ENCODE measurements at regions not wholly inside any gene's neighbourhood (a gene's known extent, or its start where the extent isn't known, plus 50 kb on each side); places are given as distances from the start of the nearest gene placed in this dataset.

DNA sequence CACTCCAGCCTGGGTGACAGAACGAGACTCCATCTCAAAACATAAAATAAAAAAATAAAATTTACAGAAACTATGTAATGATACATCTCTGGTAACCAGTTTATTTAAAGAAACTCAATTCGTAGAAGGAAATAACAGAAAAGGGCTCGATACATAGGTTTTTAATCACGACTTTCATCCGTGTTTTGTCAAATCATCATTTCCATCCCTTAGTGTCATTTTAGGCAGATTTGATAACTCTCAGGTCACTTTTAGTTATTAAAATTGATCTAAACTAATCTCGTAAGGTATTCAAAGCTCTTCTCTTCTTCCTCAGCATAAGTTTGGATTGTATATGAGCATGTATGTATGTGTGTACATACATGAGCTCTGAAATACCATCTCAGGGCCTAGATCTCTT lies 59.3 kb upstream of the SPTBN1 start:
- H3K4me3 Mint-ChIP-seq (ENCODE audit: unreplicated experiment), result no peak overlapping the region
- no peaks in the 10 kb centered on the region for H3K9me3 Mint-ChIP-seq (ENCODE audit: unreplicated experiment)
- H3K27ac Mint-ChIP-seq (ENCODE audit: unreplicated experiment), result no peak overlapping the region
- peaks cover 1% of the 10 kb centered on the region for H3K27me3 Mint-ChIP-seq (ENCODE audit: unreplicated experiment)
- TF ChIP-seq, protein P1, sequence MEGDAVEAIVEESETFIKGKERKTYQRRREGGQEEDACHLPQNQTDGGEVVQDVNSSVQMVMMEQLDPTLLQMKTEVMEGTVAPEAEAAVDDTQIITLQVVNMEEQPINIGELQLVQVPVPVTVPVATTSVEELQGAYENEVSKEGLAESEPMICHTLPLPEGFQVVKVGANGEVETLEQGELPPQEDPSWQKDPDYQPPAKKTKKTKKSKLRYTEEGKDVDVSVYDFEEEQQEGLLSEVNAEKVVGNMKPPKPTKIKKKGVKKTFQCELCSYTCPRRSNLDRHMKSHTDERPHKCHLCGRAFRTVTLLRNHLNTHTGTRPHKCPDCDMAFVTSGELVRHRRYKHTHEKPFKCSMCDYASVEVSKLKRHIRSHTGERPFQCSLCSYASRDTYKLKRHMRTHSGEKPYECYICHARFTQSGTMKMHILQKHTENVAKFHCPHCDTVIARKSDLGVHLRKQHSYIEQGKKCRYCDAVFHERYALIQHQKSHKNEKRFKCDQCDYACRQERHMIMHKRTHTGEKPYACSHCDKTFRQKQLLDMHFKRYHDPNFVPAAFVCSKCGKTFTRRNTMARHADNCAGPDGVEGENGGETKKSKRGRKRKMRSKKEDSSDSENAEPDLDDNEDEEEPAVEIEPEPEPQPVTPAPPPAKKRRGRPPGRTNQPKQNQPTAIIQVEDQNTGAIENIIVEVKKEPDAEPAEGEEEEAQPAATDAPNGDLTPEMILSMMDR (IDR thresholded peaks at IDR 0.05; ENCODE audit: unreplicated experiment), result no peak
- no peaks in the 10 kb centered on the region for H3K36me3 Mint-ChIP-seq (ENCODE audit: low read depth, unreplicated experiment)
- peaks cover 7% of the 10 kb centered on the region for H3K4me1 Mint-ChIP-seq (ENCODE audit: unreplicated experiment)
- no peak for DNase-seq (ENCODE audit: low spot score)

DNA sequence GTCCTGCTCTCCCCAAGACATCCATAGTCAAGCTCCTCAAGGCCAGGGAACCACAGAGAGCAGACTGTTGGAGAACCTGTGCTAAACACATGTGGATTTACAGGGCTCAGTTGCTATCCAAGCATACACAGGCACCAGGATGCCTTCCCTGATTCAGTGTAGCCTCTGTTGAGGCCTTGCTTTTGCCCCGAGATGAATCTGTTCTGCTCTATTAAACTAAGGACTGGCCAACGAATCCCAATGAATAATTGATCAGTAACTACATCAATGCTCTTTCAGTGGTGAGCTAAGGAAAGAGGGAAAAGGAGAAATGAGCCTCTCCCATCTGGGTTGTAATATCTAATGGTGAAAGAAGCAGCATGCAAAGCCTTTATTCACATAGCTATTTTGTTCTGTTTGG lies 58.7 kb upstream of the SPTBN1 start:
- DNase-seq (ENCODE audit: low spot score), result no peak
- Mint-ChIP-seq H3K4me3 (ENCODE audit: unreplicated experiment) (no peak overlapping the region), H3K9me3 (ENCODE audit: unreplicated experiment) (no peaks in the 10 kb centered on the region), H3K27me3 (ENCODE audit: unreplicated experiment) (peaks cover 1% of the 10 kb centered on the region), H3K4me1 (ENCODE audit: unreplicated experiment) (peaks cover 7% of the 10 kb centered on the region), H3K36me3 (ENCODE audit: low read depth, unreplicated experiment) (no peaks in the 10 kb centered on the region), H3K27ac (ENCODE audit: unreplicated experiment) (no peak overlapping the region)
- TF ChIP-seq, protein P1 (IDR thresholded peaks at IDR 0.05; ENCODE audit: unreplicated experiment), result no peak

DNA sequence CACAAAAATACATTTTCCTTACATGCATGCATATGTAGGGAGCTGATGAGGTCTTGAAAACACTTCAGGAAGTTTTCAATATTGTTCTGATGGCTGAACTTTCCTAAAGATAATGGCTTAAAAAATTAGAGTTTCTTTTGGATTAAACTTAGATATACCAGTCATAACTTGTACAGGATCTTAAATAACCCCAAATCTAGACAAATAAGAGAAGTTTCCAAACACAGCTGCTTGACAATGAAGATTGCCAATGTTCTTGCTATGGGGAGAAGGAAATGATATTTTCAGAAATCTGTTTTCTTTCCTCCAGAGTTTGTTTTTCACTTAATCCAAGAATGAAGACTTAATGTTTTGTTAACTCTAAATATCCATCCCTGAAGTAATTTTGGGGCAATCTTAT lies 54.6 kb upstream of the SPTBN1 start:
- no peak overlapping the region for H3K4me3 Mint-ChIP-seq (ENCODE audit: unreplicated experiment)
- peaks cover 2% of the 10 kb centered on the region for H3K27me3 Mint-ChIP-seq (ENCODE audit: unreplicated experiment)
- peaks cover 16% of the 10 kb centered on the region for H3K4me1 Mint-ChIP-seq (ENCODE audit: unreplicated experiment)
- H3K27ac Mint-ChIP-seq (ENCODE audit: unreplicated experiment), result no peak overlapping the region
- TF ChIP-seq, protein P1 (IDR thresholded peaks at IDR 0.05; ENCODE audit: unreplicated experiment), result no peak
- DNase-seq (ENCODE audit: low spot score), result no peak
- H3K9me3 Mint-ChIP-seq (ENCODE audit: unreplicated experiment), result no peaks in the 10 kb centered on the region
- no peaks in the 10 kb centered on the region for H3K36me3 Mint-ChIP-seq (ENCODE audit: low read depth, unreplicated experiment)

DNA sequence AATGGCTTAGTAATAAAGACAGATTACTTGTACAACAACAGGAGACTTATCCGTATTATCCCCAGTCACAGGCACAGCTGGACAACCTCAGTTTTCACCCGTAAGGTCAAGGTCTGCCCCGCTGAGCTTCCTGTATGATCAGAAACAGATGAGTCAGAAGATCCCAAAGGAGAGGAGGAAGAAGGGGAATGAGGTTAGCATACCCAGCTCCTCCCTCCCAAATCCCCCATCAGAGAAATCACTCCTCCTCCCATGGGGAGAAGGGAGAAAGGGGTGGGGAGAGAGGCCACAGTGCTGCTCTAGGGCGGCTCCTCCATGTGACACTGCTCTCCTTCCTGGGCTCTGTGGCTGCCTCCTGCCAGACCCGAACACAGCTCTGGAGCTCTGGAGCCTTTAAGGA lies 53.8 kb upstream of the SPTBN1 start:
- H3K4me3 Mint-ChIP-seq (ENCODE audit: unreplicated experiment), result no peak overlapping the region
- H3K27me3 Mint-ChIP-seq (ENCODE audit: unreplicated experiment), result peaks cover 2% of the 10 kb centered on the region
- TF ChIP-seq, protein P1 (IDR thresholded peaks at IDR 0.05; ENCODE audit: unreplicated experiment), result no peak
- no peak for DNase-seq (ENCODE audit: low spot score)
- no peaks in the 10 kb centered on the region for H3K36me3 Mint-ChIP-seq (ENCODE audit: low read depth, unreplicated experiment)
- H3K9me3 Mint-ChIP-seq (ENCODE audit: unreplicated experiment), result no peaks in the 10 kb centered on the region
- peaks cover 15% of the 10 kb centered on the region for H3K4me1 Mint-ChIP-seq (ENCODE audit: unreplicated experiment)
- H3K27ac Mint-ChIP-seq (ENCODE audit: unreplicated experiment), result no peak overlapping the region

DNA sequence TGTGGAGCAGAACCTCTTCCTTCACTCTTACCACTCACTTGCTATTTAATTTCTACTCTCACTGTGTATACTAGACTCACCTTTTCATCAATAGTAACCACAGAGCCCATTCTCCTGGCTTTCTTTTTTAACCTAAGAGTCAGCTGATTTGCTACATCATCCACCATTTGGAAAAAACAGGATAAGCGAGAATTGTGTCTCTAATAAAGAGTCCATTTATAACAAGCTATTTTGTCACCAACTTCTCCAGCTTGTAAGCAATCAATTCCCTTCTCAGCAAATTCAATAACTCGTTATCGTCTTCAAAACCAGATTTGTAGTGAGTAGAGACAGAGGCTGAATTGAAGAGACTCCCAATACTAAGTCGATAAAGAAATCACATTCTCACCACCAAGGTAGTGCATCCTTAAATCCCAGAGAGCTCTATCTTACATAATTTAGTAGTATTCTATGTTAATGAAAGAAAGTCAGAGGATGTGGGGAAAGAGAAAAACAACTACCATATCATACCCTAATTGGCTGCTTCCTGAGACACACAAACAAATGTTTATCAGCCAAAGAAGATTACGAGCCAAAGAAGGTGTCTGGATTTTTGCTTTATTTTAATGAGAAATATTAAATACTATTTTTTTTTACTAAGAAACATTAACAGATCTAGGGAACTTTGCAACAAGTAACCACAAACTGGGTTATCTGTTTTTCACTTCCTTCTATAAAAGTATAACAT lies 52.5 kb upstream of the SPTBN1 start:
- TF ChIP-seq, protein P1 (IDR thresholded peaks at IDR 0.05; ENCODE audit: unreplicated experiment), result no peak
- no peak for DNase-seq (ENCODE audit: low spot score)
- Mint-ChIP-seq H3K36me3 (ENCODE audit: low read depth, unreplicated experiment) (no peaks in the 10 kb centered on the region), H3K4me1 (ENCODE audit: unreplicated experiment) (peaks cover 15% of the 10 kb centered on the region), H3K27ac (ENCODE audit: unreplicated experiment) (no peak overlapping the region), H3K9me3 (ENCODE audit: unreplicated experiment) (no peaks in the 10 kb centered on the region), H3K4me3 (ENCODE audit: unreplicated experiment) (peak overlapping the region; percentile 8), H3K27me3 (ENCODE audit: unreplicated experiment) (peaks cover 3% of the 10 kb centered on the region)

Data from endothelial cell (in vitro differentiated cells).